SK-N-SH (cell line): ENCODE measurements at regions not wholly inside any gene's neighbourhood (a gene's known extent, or its start where the extent isn't known, plus 50 kb on each side); places are given as distances from the start of the nearest gene placed in this dataset.

Source experiments
- CTCF ChIA-PET: fragments of 300-600, 350-600 bp; formaldehyde crosslinking; extraction: SDS; loops from one replicate; lab custom pipeline; 2021; lab: Yijun Ruan, JAX
- POLR2A ChIA-PET: fragments of 350-600 bp; sonication (Branson Sonifier 250); formaldehyde crosslinking; extraction: SDS; loops from one replicate; lab custom pipeline; 2020; ENCODE audit warnings: antibody characterized with exemption, inconsistent platforms; lab: Yijun Ruan, JAX
- DNase-seq: peaks from one replicate; pipeline ENCODE4 v3.0.0; 2012
- H2AFZ ChIP-seq: fragments of 200-600 bp; sonication (generic); 2 replicates; pipeline ENCODE4 v1.8.1; 2016; ENCODE audit warnings: antibody characterized with exemption, mild to moderate bottlenecking, low read depth
- H3F3A ChIP-seq: fragments of 200-600 bp; sonication (generic); replicated peaks from 2 replicates; pipeline ENCODE3; 2016; ENCODE audit warnings: antibody characterized with exemption, mild to moderate bottlenecking; ENCODE audit not compliant: insufficient read depth
- H3K27ac ChIP-seq, 2 experiments: fragments of 200-500 bp in 1 of 2; fragments of 200-600 bp in 1 of 2; sonication (Bioruptor generic) in 1 of 2; sonication (generic), shearing (Covaris generic) in 1 of 2; 2 replicates each; pipeline versions ENCODE4 v1.5.1 to v1.6.1; 2014 to 2016; ENCODE audit warnings: low read depth in 2 of 2, inconsistent platforms in 1 of 2, low read length in 1 of 2, mild to moderate bottlenecking in 1 of 2, mixed read lengths in 1 of 2
- H3K27me3 ChIP-seq: fragments of 200-600 bp; sonication (generic), shearing (Covaris generic); 2 replicates; pipeline ENCODE4 v1.6.1; 2016; ENCODE audit warnings: mixed run types; ENCODE audit not compliant: insufficient read depth
- H3K36me3 ChIP-seq, 2 experiments: fragments of 200-500 bp in 1 of 2; fragments of 200-600 bp in 1 of 2; sonication (Bioruptor generic) in 1 of 2; sonication (generic) in 1 of 2; replicated peaks in 1 of 2; 2 replicates each; pipeline versions ENCODE3 to v1.5.1; 2014 to 2016; ENCODE audit warnings: low read length in 1 of 2, mild to moderate bottlenecking in 1 of 2; ENCODE audit not compliant: insufficient read depth in 2 of 2, control insufficient read depth in 1 of 2
- H3K4me1 ChIP-seq, 2 experiments: fragments of 200-500 bp in 1 of 2; fragments of 200-600 bp in 1 of 2; sonication (Bioruptor generic) in 1 of 2; sonication (generic), shearing (Covaris generic) in 1 of 2; 2 replicates each; pipeline versions ENCODE4 v1.5.1 to v1.6.1; 2014 to 2016; ENCODE audit warnings: low read depth in 1 of 2, low read length in 1 of 2, mixed run types in 1 of 2; ENCODE audit not compliant: insufficient read depth in 2 of 2, control insufficient read depth in 1 of 2
- H3K4me2 ChIP-seq: fragments of 200-600 bp; sonication (generic), shearing (Covaris generic); 2 replicates; pipeline ENCODE4 v1.6.1; 2017; ENCODE audit warnings: mixed run types
- H3K4me3 ChIP-seq, 2 experiments: fragments of 200-500 bp in 1 of 2; fragments of 200-600 bp in 1 of 2; sonication (Bioruptor generic) in 1 of 2; sonication (generic), shearing (Covaris generic) in 1 of 2; 2 replicates each; pipeline versions ENCODE4 v1.5.1 to v1.8.1; 2014 to 2016; ENCODE audit warnings: low read depth in 2 of 2, inconsistent platforms in 1 of 2, low read length in 1 of 2, mild to moderate bottlenecking in 1 of 2, mixed read lengths in 1 of 2, moderate library complexity in 1 of 2
- H3K79me2 ChIP-seq: fragments of 200-600 bp; sonication (generic); 2 replicates; pipeline ENCODE4 v1.8.1; 2017; ENCODE audit warnings: mild to moderate bottlenecking; ENCODE audit not compliant: insufficient read depth
- H3K9ac ChIP-seq: fragments of 200-600 bp; sonication (generic); 2 replicates; pipeline ENCODE4 v1.6.1; 2017; ENCODE audit warnings: mixed run types
- H3K9me2 ChIP-seq: fragments of 200-600 bp; sonication (generic); 2 replicates; pipeline ENCODE4 v1.6.1; 2017; ENCODE audit warnings: mixed run types
- H3K9me3 ChIP-seq: fragments of 200-600 bp; sonication (generic); 2 replicates; pipeline ENCODE4 v1.6.1; 2017; ENCODE audit warnings: mixed run types, mild to moderate bottlenecking, moderate library complexity
- H4K20me1 ChIP-seq: fragments of 200-600 bp; sonication (generic); 2 replicates; pipeline ENCODE4 v1.6.1; 2017; ENCODE audit warnings: mild to moderate bottlenecking, mixed run types; ENCODE audit not compliant: insufficient read depth
- CTCF ChIP-seq: fragments of 200-600 bp; sonication (generic); IDR thresholded peaks from 2 replicates; pipeline ENCODE4 v1.6.1; 2017; ENCODE audit warnings: antibody characterized with exemption, mild to moderate bottlenecking, moderate library complexity
- FOSL2 ChIP-seq: IDR thresholded peaks from 2 replicates; pipeline ENCODE4 v1.4.0; 2012; ENCODE audit warnings: low read depth, mild to moderate bottlenecking, moderate library complexity, borderline replicate concordance
- JUND ChIP-seq: IDR thresholded peaks from 2 replicates; pipeline ENCODE4 v1.4.0; 2012
- NFIC ChIP-seq: IDR thresholded peaks from 2 replicates; pipeline ENCODE4 v1.4.0; 2012; ENCODE audit warnings: borderline replicate concordance
- RAD21 ChIP-seq: IDR thresholded peaks from 2 replicates; pipeline ENCODE4 v1.6.1; 2012; ENCODE audit warnings: mild to moderate bottlenecking, low read length
- TCF12 ChIP-seq: IDR thresholded peaks from 2 replicates; pipeline ENCODE4 v1.4.0; 2012
- USF1 ChIP-seq: IDR thresholded peaks from 2 replicates; pipeline ENCODE4 v1.4.0; 2012; ENCODE audit warnings: low read depth, borderline replicate concordance
- ZBTB33 ChIP-seq: IDR thresholded peaks from 2 replicates; pipeline ENCODE4 v1.4.0; 2012; ENCODE audit warnings: low read depth, borderline replicate concordance
- WGBS: methylation state at CpG from one replicate; pipeline ENCODE4 v1.1.6; 2017; ENCODE audit warnings: low lambda C conversion rate; 5-methylcytosine and 5-hydroxymethylcytosine counted together

GRCh38 chr2:18411626-18412025 is 148.8 kb downstream of the RDH14 start (continued):
- TF ChIP-seq ZBTB33 (no peak), JUND (no peak), TCF12 (no peak), NFIC (no peak)

- Histone ChIP-seq H3K27ac (no peak overlapping the region), H3K9me3 (no peaks in the 10 kb centered on the region), H3K4me2 (no peak overlapping the region), H3K9me2 (no peaks in the 10 kb centered on the region), H3F3A (peaks cover 28% of the 10 kb centered on the region), H3K27me3 (no peaks in the 10 kb centered on the region), H3K36me3 (no peaks in the 10 kb centered on the region), H4K20me1 (no peaks in the 10 kb centered on the region), H2AFZ (no peak overlapping the region), H3K9ac (no peak overlapping the region), H3K4me1 (peaks cover 0 to 12% of the 10 kb centered on the region in 2 experiments; a peak in 2 of 4 replicates), H3K4me3 (no peak overlapping the region), H3K79me2 (no peaks in the 10 kb centered on the region)
- no peak for DNase-seq
- TF ChIP-seq USF1 = no peak
- TF ChIP-seq RAD21 = no peak
- TF ChIP-seq CTCF = peak; percentile 35
- CTCF ChIA-PET = interaction anchor here (0.9 to 2.4 kb wide), 3 partner anchors 14 to 26 kb away, joined by 3 to 8 read pairs (median 4); no protein-coding TSS in a partner anchor
- 69% methylated on average over 1 of the region's 1 CpG for WGBS
- POLR2A ChIA-PET = no interaction called here
These were observed 149.9 kb downstream of the RDH14 start for GRCh38 chr2:18410543-18410942.

GRCh38 chr2:18408638-18409037 is 151.8 kb downstream of the RDH14 start:
- H3K9ac ChIP-seq = no peak overlapping the region
- CTCF ChIA-PET = interaction anchor here (0.6 to 1.4 kb wide), 4 partner anchors 10 to 22 kb away, joined by 3 read pairs; no protein-coding TSS in a partner anchor
- peaks cover 14% of the 10 kb centered on the region for H3F3A ChIP-seq
- no peaks in the 10 kb centered on the region for H3K36me3 ChIP-seq
- TF ChIP-seq FOSL2 (no peak), NFIC (no peak)
- H3K4me2 ChIP-seq = no peak overlapping the region
- H4K20me1 ChIP-seq = no peaks in the 10 kb centered on the region
- no peaks in the 10 kb centered on the region for H3K79me2 ChIP-seq
- no peak overlapping the region for H3K4me3 ChIP-seq
- no peaks in the 10 kb centered on the region for H3K27me3 ChIP-seq
- WGBS = 77% methylated on average over 2 of the region's 2 CpGs
- H3K27ac ChIP-seq = no peak overlapping the region
- peaks cover 0 to 8% of the 10 kb centered on the region in 2 experiments; a peak in 2 of 4 replicates for H3K4me1 ChIP-seq
- no peaks in the 10 kb centered on the region for H3K9me3 ChIP-seq
- H2AFZ ChIP-seq = no peak overlapping the region
- POLR2A ChIA-PET = no interaction called here
- no peak for DNase-seq
- no peaks in the 10 kb centered on the region for H3K9me2 ChIP-seq
